Prostate gland (tissue), 2 donors: ENCODE measurements at regions not wholly inside any gene's neighbourhood (a gene's known extent, or its start where the extent isn't known, plus 50 kb on each side); places are given as distances from the start of the nearest gene placed in this dataset.

Experiments used
- POLR2A ChIP-seq: fragments of 450-650 bp; IDR thresholded peaks from one replicate; pipeline ENCODE4 v1.6.1; 2016; ENCODE audit warnings: antibody characterized with exemption, mild to moderate bottlenecking
- TF ChIP-seq, protein P1 (sequence below), 4 experiments: fragments of 200-600 bp in 2 of 4; fragments of 450-650 bp in 2 of 4; sonication (generic) in 2 of 4; IDR thresholded peaks; 1 replicate in 3 of 4; 2 replicates in 1 of 4; pipeline ENCODE4 v1.5.1; 2016 to 2019; ENCODE audit warnings: antibody characterized with exemption in 4 of 4, mild to moderate bottlenecking in 2 of 4, moderate library complexity in 2 of 4

DNA sequence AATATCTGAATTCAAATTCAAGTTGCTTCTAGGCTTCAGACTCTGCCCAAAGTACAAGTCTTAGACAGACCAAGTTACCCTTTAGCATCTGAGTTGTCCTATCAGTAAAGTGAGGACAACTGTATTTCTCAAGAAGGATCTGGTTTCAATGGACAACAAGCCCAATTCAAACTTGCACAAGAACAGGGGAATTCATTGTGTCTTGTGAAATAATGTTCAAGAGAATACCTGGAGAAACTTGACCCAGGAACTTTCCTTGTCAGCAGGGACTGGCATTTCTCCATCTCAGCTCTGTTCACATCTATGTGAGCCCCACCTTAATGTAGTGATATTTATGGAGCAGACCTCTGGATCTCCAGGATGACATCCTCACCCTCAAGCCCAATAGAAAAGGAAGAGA lies 894.9 kb upstream of the SLC10A2 start:
- TF ChIP-seq, protein P1, sequence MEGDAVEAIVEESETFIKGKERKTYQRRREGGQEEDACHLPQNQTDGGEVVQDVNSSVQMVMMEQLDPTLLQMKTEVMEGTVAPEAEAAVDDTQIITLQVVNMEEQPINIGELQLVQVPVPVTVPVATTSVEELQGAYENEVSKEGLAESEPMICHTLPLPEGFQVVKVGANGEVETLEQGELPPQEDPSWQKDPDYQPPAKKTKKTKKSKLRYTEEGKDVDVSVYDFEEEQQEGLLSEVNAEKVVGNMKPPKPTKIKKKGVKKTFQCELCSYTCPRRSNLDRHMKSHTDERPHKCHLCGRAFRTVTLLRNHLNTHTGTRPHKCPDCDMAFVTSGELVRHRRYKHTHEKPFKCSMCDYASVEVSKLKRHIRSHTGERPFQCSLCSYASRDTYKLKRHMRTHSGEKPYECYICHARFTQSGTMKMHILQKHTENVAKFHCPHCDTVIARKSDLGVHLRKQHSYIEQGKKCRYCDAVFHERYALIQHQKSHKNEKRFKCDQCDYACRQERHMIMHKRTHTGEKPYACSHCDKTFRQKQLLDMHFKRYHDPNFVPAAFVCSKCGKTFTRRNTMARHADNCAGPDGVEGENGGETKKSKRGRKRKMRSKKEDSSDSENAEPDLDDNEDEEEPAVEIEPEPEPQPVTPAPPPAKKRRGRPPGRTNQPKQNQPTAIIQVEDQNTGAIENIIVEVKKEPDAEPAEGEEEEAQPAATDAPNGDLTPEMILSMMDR (IDR thresholded peaks at IDR 0.05), result no peak
- TF ChIP-seq POLR2A, result no peak
